Endothelial cell of umbilical vein (primary cell): ENCODE measurements at regions not wholly inside any gene's neighbourhood (a gene's known extent, or its start where the extent isn't known, plus 50 kb on each side); places are given as distances from the start of the nearest gene placed in this dataset.

Source experiments
- BruUV-seq: library from RNA; stranded (reverse); fragments of 400-500 nt; replicated peaks from 2 replicates; lab custom pipeline; 2021; lab: Mats Ljungman, UMichigan
- CTCF ChIA-PET: fragments of 300-600, 350-600 bp; sonication (Branson Sonifier 250); formaldehyde crosslinking; loops from one replicate; lab custom pipeline; 2021; ENCODE audit warnings: antibody characterized with exemption, inconsistent platforms; lab: Charles Lee
- POLR2A ChIA-PET: fragments of 300-600, 350-600 bp; sonication (Branson Sonifier 250); formaldehyde crosslinking; loops from one replicate; lab custom pipeline; 2021; ENCODE audit warnings: antibody characterized with exemption, inconsistent platforms; lab: Charles Lee
- DNase-seq: peaks from one replicate; pipeline ENCODE4 v3.0.0-alpha.2; 2011; ENCODE audit warnings: low read depth, low spot score
- FAIRE-seq: peaks from 2 replicates; lab custom pipeline; 2011; peaks lifted over from hg19 to GRCh38; lab: Jason Lieb, UNC
- H2AFZ ChIP-seq: 2 replicates; pipeline ENCODE4 v1.6.0; 2012; ENCODE audit warnings: low read depth, low read length, control low read depth, inconsistent platforms
- H3K27ac ChIP-seq: 2 replicates; pipeline ENCODE4 v1.5.1; 2011; ENCODE audit warnings: low read depth, mild to moderate bottlenecking, control low read depth, low read length, moderate library complexity; ENCODE audit not compliant: insufficient read depth
- H3K27me3 ChIP-seq, 2 experiments: 2 replicates each; pipeline versions ENCODE4 v1.6.0 to v1.6.1; 2011; ENCODE audit warnings: low read length in 2 of 2, mixed read lengths in 1 of 2; ENCODE audit not compliant: control insufficient read depth in 2 of 2, insufficient read depth in 2 of 2
- H3K36me3 ChIP-seq, 2 experiments: 2 replicates in 1 of 2; 3 replicates in 1 of 2; pipeline ENCODE4 v1.5.1; 2011; ENCODE audit warnings: low read length in 2 of 2, mild to moderate bottlenecking in 1 of 2, moderate library complexity in 1 of 2; ENCODE audit not compliant: control insufficient read depth in 2 of 2, insufficient read depth in 2 of 2; ENCODE audit errors: extremely low read depth in 1 of 2
- H3K4me1 ChIP-seq: 3 replicates; pipeline ENCODE4 v1.5.1; 2011; ENCODE audit warnings: mild to moderate bottlenecking, low read length; ENCODE audit not compliant: control insufficient read depth, insufficient read depth; ENCODE audit errors: extremely low read depth
- H3K4me2 ChIP-seq: 2 replicates; pipeline ENCODE4 v1.6.1; 2011; ENCODE audit warnings: low read length, control low read depth, mixed read lengths; ENCODE audit not compliant: insufficient read depth
- H3K4me3 ChIP-seq, 3 experiments: fragments of 200-600 bp in 1 of 3; sonication (generic), shearing (Covaris generic) in 1 of 3; replicated peaks in 1 of 3; 2 replicates each; pipeline ENCODE4 v1.5.1; 2011 to 2016; ENCODE audit warnings: control low read depth in 3 of 3, low read length in 3 of 3, mild to moderate bottlenecking in 2 of 3, inconsistent platforms in 1 of 3, low read depth in 1 of 3, moderate library complexity in 1 of 3; ENCODE audit not compliant: insufficient read depth in 1 of 3
- H3K79me2 ChIP-seq: 2 replicates; pipeline ENCODE4 v1.6.0; 2012; ENCODE audit warnings: low read length, inconsistent platforms; ENCODE audit not compliant: control insufficient read depth, insufficient read depth
- H3K9ac ChIP-seq: replicated peaks from 2 replicates; pipeline ENCODE3; 2011; ENCODE audit warnings: low read length, control low read depth; ENCODE audit not compliant: insufficient read depth; ENCODE audit errors: extremely low read depth
- H3K9me1 ChIP-seq: replicated peaks from 3 replicates; pipeline ENCODE4 v1.6.0; 2011; ENCODE audit warnings: mild to moderate bottlenecking, low read length; ENCODE audit not compliant: control insufficient read depth, insufficient read depth; ENCODE audit errors: extremely low read depth
- H3K9me3 ChIP-seq: replicated peaks from 2 replicates; pipeline ENCODE4 v1.5.1; 2012; ENCODE audit warnings: low read length, inconsistent platforms; ENCODE audit not compliant: control insufficient read depth, insufficient read depth
- H4K20me1 ChIP-seq: replicated peaks from 2 replicates; pipeline ENCODE3; 2011; ENCODE audit warnings: mild to moderate bottlenecking, low read length; ENCODE audit not compliant: control insufficient read depth, insufficient read depth; ENCODE audit errors: extremely low read depth
- EZH2 ChIP-seq: IDR thresholded peaks from 2 replicates; pipeline ENCODE4 v1.6.1; 2012; ENCODE audit warnings: borderline replicate concordance, low read depth, mild to moderate bottlenecking, moderate library complexity, low read length, inconsistent platforms; ENCODE audit not compliant: severe bottlenecking
- FOS ChIP-seq: IDR thresholded peaks from 2 replicates; pipeline ENCODE4 v1.6.1; 2011; ENCODE audit warnings: mild to moderate bottlenecking, low read length, moderate library complexity, borderline replicate concordance; ENCODE audit not compliant: insufficient read depth
- GATA2 ChIP-seq: IDR thresholded peaks from 2 replicates; pipeline ENCODE4 v1.7.0; 2011; ENCODE audit warnings: low read depth, mild to moderate bottlenecking, moderate library complexity, mixed read lengths, low read length; ENCODE audit not compliant: insufficient read length, insufficient read depth
- JUN ChIP-seq: IDR thresholded peaks from 2 replicates; pipeline ENCODE4 v1.6.1; 2011; ENCODE audit warnings: borderline replicate concordance, low read depth; ENCODE audit not compliant: insufficient read length, insufficient read depth
- MYC ChIP-seq: IDR thresholded peaks from one replicate; pipeline ENCODE4 v1.6.1; 2011; ENCODE audit warnings: mild to moderate bottlenecking, low read depth, low read length
- POLR2A ChIP-seq: IDR thresholded peaks from 2 replicates; pipeline ENCODE4 v1.6.1; 2012; ENCODE audit warnings: low read depth, mild to moderate bottlenecking, control low read depth, low read length
- POLR2AphosphoS5 ChIP-seq: IDR thresholded peaks from 2 replicates; pipeline ENCODE4 v1.6.1; 2012; ENCODE audit warnings: low read depth, mild to moderate bottlenecking, control low read depth, low read length, moderate library complexity; ENCODE audit not compliant: insufficient read depth
- dilution Hi-C: fragments of 300-500 bp; cut with MboI; formaldehyde crosslinking; loops from one replicate; pipeline ENCODE4 v1.15.0; 2019; ENCODE audit warnings: low sequenced_read_pairs; ENCODE audit not compliant: extremely low pct_ligation_motif_present
- intact Hi-C: fragments of 100-400 bp; cut with micrococcal nuclease; formaldehyde crosslinking; loops from one replicate; pipeline ENCODE4 v1.10.0; 2022
- TF ChIP-seq, protein P1 (sequence below), 2 donors: IDR thresholded peaks; 1 replicate in 1 of 2; 2 replicates in 1 of 2; pipeline ENCODE4 v1.5.1; 2011; ENCODE audit warnings: low read length in 2 of 2, mild to moderate bottlenecking in 2 of 2, moderate library complexity in 2 of 2, control low read depth in 1 of 2, inconsistent platforms in 1 of 2, low read depth in 1 of 2; ENCODE audit not compliant: insufficient read depth in 1 of 2; ENCODE audit errors: extremely low read depth in 1 of 2
- TF ChIP-seq, protein P2 (sequence below): IDR thresholded peaks from 2 replicates; pipeline ENCODE4 v1.6.1; 2011; ENCODE audit not compliant: insufficient read depth, insufficient read length

DNA sequence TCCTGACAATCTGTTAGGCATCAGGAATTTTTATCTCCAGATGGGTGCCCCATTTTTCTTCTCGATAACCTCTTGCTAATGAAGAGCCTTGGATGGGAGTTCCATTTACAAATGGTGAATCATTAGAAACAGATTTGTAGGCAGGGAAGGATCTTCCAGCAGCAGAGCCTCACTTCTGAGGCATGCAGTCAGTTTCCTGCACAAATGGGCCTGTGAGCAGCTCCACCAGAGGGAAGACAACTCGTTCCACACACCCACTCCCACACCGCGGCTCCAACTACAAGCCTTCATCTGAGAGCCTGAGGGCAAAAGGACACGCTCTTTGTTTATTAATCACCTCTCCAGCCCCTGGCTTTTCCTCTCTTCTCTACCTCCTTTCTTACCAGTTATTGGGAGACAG is 108.5 kb downstream of the CTAGE1 start:
- no peaks in the 10 kb centered on the region for H4K20me1 ChIP-seq
- no peaks in the 10 kb centered on the region for H3K27me3 ChIP-seq
- H2AFZ ChIP-seq, result no peak overlapping the region
- TF ChIP-seq JUN (no peak), FOS (no peak), GATA2 (no peak), POLR2A (no peak), EZH2 (no peak), MYC (no peak), POLR2AphosphoS5 (no peak)
- TF ChIP-seq, protein P1, sequence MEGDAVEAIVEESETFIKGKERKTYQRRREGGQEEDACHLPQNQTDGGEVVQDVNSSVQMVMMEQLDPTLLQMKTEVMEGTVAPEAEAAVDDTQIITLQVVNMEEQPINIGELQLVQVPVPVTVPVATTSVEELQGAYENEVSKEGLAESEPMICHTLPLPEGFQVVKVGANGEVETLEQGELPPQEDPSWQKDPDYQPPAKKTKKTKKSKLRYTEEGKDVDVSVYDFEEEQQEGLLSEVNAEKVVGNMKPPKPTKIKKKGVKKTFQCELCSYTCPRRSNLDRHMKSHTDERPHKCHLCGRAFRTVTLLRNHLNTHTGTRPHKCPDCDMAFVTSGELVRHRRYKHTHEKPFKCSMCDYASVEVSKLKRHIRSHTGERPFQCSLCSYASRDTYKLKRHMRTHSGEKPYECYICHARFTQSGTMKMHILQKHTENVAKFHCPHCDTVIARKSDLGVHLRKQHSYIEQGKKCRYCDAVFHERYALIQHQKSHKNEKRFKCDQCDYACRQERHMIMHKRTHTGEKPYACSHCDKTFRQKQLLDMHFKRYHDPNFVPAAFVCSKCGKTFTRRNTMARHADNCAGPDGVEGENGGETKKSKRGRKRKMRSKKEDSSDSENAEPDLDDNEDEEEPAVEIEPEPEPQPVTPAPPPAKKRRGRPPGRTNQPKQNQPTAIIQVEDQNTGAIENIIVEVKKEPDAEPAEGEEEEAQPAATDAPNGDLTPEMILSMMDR (IDR thresholded peaks at IDR 0.05; ENCODE audit: extremely low read depth in 1 of 2, insufficient read depth in 1 of 2, low read depth in 1 of 2, low read length in 2 of 2), result no peak
- TF ChIP-seq, protein P2, sequence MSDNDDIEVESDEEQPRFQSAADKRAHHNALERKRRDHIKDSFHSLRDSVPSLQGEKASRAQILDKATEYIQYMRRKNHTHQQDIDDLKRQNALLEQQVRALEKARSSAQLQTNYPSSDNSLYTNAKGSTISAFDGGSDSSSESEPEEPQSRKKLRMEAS, result no peak
- FAIRE-seq, result no peak
- no peaks in the 10 kb centered on the region for H3K79me2 ChIP-seq
- no peaks in the 10 kb centered on the region for H3K9me1 ChIP-seq
- ChIA-PET CTCF (no interaction called here), POLR2A (no interaction called here)
- H3K4me3 ChIP-seq, result no peak overlapping the region
- no peaks in the 10 kb centered on the region for H3K4me1 ChIP-seq
- no peaks in the 10 kb centered on the region for H3K9me3 ChIP-seq
- no TSS peak for BruUV-seq
- intact Hi-C loops, result no loop called here
- no peak overlapping the region for H3K27ac ChIP-seq
- no peak for DNase-seq
- dilution Hi-C loops, result no loop called here
- H3K4me2 ChIP-seq, result no peak overlapping the region
- H3K9ac ChIP-seq, result no peak overlapping the region
- no peaks in the 10 kb centered on the region for H3K36me3 ChIP-seq
